ENCODE measurements at regions not wholly inside any gene's neighbourhood (a gene's known extent, or its start where the extent isn't known, plus 50 kb on each side); places are given as distances from the start of the nearest gene placed in this dataset.
"Not testable (repeated sequence)": the region's sequence is repeated elsewhere in the genome, so short reads cannot be mapped to it uniquely, and the experiment has no call there.

GRCh38 chr3:70647094-70647493 is 334.7 kb upstream of the MDFIC2 start:
- no peak for DNase-seq (ENCODE audit: low read depth, low spot score)

DNA sequence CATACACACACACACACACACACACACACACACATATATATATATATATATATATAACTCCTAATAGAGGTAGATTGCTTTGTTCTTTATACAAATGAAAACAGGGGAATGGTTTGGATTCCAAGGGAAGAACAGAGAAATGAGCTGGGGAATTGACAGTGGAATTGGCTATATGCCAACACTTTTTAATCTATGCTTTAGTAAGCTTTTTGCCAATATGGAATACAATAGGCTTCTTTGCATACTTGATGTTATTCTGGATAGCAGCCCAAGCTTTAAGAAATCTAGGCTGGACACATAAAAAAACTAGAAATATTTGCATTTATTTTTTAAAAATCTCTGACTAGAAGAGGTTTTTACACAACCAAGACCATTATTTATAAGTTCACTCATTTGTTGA is 334.2 kb upstream of the MDFIC2 start:
- no peak for DNase-seq (ENCODE audit: low read depth, low spot score)

GRCh38 chr3:70640481-70640880 is 328.0 kb upstream of the MDFIC2 start:
- no peak for DNase-seq (ENCODE audit: low read depth, low spot score)

- DNase-seq (ENCODE audit: low read depth, low spot score): no peak
Measured at GRCh38 chr3:70635301-70635700, 322.9 kb upstream of the MDFIC2 start.

DNA sequence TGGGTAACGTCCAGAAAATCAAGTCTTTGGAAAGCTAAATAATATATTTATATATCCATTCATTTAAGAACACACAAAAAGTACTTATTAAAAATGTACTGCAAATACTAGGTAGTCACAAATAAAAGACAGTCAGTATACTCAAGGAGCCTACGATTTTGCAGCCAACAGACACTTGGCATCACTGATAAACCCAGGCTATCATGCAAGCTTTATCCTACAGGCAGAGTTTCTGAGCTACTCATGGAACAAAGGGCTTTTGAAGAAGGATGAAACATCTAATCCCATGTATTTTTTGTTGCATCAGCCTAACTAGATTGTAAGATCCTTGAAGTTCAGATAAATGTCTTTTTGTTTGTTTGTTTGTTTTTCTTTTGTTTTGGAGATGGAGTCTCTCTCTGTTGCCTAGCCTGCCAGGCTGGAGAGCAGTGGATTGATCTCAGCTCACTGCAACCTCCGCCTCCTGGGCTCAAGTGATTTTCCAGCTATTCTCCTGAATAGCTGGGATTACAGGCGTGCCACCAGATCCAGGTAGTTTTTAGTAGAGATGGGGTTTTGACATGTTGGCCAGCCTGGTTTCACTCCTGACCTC is 319.4 kb upstream of the MDFIC2 start:
- DNase-seq (ENCODE audit: low read depth, low spot score): no peak

- no peak for DNase-seq (ENCODE audit: low read depth, low spot score)
Measured at GRCh38 chr3:70621451-70621850, 309.0 kb upstream of the MDFIC2 start.

DNA sequence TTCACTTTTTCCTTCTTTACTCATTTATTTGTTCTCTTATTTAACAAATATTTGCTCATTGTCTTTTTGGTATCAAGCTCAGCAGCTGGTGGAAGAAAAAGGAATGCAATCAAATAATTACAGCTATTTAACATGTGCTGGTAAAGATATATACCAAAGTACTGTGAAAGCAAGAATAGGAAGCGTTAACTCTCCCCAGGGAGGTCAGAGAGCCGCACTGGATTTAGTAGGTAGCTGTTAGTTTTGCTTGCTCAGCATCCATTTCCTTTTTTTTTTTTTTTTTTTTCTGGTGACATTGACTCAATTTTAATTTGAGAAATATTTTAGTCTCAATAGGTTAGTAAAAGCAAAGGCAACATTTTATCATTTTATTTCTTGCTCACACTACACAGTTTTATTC is 308.5 kb upstream of the MDFIC2 start:
- DNase-seq (ENCODE audit: low read depth, low spot score): no peak

GRCh38 chr3:70620367-70620766 is 307.9 kb upstream of the MDFIC2 start:
- DNase-seq (ENCODE audit: low read depth, low spot score): no peak

GRCh38 chr3:70618151-70618550 is 305.7 kb upstream of the MDFIC2 start:
- no peak for DNase-seq (ENCODE audit: low read depth, low spot score)

DNA sequence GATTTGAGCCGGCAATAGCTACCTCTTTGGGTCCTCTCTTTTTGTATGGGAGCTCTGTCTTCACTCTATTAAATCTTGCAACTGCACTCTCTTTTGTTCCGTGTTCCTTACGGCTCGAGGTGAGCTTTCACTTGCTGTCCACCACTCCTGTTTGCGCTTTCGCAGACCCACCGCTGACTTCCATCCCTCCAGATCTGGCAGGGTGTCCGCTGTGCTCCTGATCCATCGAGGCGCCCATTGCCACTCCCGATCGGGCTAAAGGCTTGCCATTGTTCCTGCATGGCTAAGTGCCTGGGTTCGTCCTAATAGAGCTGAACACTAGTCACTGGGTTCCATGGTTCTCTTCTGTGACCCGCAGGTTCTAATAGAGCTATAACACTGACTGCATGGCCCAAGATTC is 304.9 kb upstream of the MDFIC2 start:
- DNase-seq (ENCODE audit: low read depth, low spot score): not testable (repeated sequence)

DNA sequence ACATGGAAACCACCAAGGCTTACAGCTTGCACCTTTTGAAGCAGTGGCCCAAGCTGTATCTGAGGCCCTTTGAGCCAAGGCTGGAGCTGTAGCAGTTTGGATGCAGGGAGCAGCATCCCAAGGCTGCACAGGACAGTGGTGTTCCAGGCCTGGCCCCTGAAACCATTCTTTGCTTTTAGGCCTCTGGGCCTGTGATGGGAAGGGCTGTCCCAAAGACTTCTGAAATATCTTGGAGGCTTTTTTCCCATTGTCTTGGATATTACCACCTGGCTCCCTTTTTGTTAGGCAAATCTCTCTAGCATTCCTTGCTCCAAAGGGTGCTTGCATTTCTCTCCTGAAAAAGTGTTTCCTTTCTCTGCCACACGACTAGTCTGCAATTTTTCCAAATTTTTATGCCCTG is 302.8 kb upstream of the MDFIC2 start:
- no peak for DNase-seq (ENCODE audit: low read depth, low spot score)

DNA sequence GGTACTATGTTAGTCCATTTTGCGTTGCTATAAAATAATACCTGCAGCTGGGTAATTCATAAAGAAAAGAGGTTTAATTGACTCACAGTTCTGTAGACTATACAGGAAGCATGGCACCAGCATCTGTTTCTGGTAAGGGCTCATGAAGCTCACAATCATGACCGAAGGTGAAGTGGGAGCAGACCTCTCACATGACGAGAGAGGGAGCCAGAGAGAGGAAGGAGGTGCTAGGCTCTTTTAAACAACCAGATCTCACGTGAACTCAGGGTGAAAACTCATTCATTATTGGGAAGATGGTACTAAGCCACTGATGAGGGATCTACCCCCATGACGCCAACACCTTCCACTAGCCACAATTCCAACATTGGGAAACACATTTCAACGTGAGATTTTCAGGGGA is 301.7 kb upstream of the MDFIC2 start:
- no peak for DNase-seq (ENCODE audit: low read depth, low spot score)

- DNase-seq (ENCODE audit: low read depth, low spot score): no peak
Measured at GRCh38 chr3:70612920-70613319, 300.5 kb upstream of the MDFIC2 start.

- DNase-seq (ENCODE audit: low read depth, low spot score): not testable (repeated sequence)
Measured at GRCh38 chr3:70611667-70612277, 299.3 kb upstream of the MDFIC2 start.

DNA sequence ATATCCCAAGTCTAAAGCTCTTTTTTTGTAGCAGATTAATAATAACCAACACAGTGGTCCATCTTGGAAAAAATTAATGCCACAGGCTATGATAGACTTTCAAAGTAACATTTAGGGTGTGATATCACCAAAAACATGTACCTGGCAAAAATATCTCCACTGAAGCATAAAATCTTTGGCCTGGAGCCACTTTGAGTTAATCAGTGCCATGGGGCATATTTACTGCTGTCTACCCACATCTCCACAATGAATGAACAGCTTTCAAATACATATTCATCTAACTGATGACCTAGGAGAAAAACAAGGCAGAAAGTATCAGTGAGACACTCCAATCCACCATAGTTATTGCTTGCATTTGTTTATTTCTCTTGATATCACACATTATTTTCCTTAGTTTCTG is 296.0 kb upstream of the MDFIC2 start:
- no peak for DNase-seq (ENCODE audit: low read depth, low spot score)

DNA sequence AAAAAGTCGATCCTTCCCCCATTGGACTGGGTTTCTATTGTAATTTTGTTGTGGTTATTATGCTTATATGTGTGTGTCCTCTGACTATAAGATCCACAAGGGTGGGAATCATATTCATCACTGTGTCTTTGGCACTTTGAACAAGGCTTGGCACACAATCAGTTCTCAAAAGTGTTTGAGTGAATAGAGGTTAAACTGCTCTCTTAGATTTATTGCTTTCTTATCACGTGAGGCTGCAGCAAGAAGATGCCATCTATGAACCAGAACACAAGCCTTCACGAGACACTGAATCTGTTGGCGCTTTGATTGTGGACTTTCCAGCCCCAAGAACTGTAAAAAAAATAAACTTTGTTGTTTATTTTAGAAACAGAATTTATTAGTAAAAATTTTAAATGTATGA is 295.0 kb upstream of the MDFIC2 start:
- no peak for DNase-seq (ENCODE audit: low read depth, low spot score)

DNA sequence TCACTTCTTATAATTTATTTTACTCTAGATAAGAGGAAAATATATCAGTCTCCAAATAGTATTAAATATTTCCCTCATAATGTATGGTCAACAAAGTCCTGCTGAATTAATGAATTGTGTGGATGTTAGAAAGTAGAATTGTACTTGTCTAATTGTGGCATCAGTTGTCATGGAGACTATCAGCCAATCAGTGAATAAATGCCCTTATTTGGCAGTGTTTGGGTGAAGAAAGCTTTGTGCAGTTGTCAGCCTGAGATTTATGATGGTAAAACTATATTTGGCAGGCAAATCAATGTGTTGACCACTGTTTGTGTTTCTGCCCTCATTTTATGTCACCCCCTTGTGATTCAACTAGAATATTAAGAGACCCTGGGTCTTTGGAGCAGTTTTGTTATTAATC is 293.6 kb upstream of the MDFIC2 start:
- DNase-seq (ENCODE audit: low read depth, low spot score): no peak

DNA sequence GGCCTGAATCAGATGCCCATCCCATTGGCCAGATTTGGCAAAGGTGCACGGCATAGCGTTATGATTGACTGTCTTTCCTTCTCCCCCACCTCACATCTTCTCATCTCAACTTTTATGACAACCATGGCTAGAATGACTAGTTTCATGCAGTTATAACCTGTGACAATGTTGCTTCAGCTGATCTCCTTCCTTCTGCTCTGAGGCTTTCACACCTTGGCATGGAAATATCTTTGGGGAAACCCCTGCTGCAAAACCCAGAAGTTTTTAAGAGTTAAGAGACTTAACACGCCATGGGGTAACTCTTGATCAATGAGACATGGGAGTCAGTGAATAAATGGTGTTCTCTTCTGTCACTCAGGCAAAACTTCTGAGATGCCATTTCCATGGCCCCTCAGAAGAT is 290.7 kb upstream of the MDFIC2 start:
- no peak for DNase-seq (ENCODE audit: low read depth, low spot score)

DNA sequence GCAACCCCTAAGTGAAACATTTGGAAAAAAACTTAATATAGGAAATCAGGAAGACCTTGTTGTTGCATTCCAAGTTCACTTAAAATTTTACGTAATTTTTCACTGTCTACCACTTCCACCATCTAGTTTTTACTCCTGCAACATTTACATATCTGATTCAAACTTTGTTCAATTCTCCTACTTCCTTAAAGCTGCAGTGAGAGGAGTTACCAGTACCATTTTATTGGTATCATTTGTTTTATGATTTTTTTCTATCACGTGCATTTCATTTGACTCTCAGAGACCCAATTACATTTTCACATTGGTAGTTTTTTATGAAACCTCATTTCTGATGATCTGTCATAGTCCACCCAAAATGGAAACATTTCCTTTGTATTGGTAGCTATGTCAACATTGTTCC is 284.9 kb upstream of the MDFIC2 start:
- no peak for DNase-seq (ENCODE audit: low read depth, low spot score)

DNA sequence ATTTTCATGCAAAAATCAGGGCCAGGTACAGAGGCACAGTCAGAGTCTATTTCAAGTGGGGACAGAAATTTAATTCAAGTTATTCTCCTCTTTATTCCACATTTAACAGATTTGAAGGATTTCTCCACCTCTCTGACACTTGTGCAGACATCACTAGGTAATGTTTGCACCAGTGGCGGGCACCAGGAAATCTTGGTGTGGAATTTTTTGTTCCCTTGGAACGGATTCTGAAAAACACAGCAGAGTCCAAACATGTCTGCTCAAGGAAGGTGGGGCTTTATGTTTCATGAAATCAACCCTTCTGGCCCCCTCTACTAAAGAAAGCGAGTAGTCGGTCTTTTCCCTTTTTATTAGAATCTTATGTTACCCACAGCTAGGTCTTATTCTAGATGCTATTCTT is 271.2 kb upstream of the MDFIC2 start:
- no peak for DNase-seq (ENCODE audit: low read depth, low spot score)

DNA sequence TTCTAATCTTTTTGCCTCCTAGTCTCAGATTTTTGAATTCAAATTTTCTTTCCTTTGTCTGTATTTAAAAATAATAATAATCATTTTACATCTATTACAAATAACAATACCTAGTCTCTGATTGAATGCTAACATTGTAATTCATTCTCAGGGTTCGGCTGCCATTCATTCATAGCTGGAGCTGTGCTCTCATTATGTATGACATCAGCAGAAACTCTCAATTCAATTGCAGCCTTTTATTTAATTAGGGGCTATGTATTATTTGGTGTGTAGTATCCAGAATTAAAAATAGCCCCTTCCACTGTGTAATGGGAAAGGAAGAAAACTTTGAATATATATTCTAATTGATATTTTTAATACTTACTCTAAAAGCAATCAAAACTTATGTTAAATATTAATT is 270.4 kb upstream of the MDFIC2 start:
- no peak for DNase-seq (ENCODE audit: low read depth, low spot score)

DNA sequence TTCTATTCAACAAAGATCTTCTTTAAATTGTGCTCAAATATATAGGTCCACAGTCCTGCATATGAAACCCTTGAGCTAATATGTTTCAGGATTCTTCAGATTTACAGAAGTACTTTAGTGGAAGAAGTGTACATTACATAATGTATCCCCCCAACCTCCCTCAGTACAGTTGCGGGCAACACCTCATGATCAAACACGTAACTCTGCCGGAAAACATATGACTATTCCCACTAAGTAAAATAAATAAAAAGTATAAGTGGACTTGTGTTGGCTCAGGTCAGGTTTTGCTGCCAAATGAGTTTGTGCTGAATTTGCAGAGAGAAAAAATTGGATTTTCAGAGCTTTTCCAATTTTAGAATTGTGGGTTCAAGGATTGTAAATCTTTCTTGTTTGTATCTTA is 267.6 kb upstream of the MDFIC2 start:
- DNase-seq (ENCODE audit: low read depth, low spot score): no peak

DNA sequence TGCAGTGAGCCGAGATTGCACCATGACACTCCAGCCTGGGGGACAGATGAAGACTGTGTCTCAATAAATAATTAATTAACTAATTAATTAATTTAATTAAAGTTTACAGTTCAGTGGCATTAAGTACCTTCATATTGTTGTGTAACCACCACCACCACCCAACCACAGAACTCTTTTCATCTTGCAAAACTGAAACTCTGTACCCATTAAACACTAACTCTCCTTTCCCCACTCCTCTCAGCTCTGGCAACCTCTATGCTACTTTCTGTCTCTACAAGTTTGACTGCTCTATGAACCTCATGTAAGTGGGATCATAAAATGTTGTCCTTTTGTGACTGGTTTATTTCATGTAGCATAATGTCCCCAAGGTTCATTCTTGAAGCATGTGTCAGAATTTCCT is 259.3 kb upstream of the MDFIC2 start:
- DNase-seq (ENCODE audit: low read depth, low spot score): no peak

GRCh38 chr3:70570584-70570983 is 258.1 kb upstream of the MDFIC2 start:
- DNase-seq (ENCODE audit: low read depth, low spot score): no peak
